Naive thymus-derived CD8-positive, alpha-beta T cell (primary cell): ENCODE measurements at regions not wholly inside any gene's neighbourhood (a gene's known extent, or its start where the extent isn't known, plus 50 kb on each side); places are given as distances from the start of the nearest gene placed in this dataset.

Source experiments
- ATAC-seq, 2 donors: fragments of 150-1000 bp; cut with Tn5 transposase in 1 of 2; sonication (Bioruptor Pico), chemical (Tn5 transposase) in 1 of 2; 1 replicate in 1 of 2; 2 replicates in 1 of 2; pipeline ENCODE4 v1.10.0; 2021; ENCODE audit warnings: mild to moderate bottlenecking in 2 of 2, moderate library complexity in 2 of 2
- POLR2A ChIA-PET: fragments of 350-600 bp; sonication (Branson Sonifier 250); formaldehyde crosslinking; loops from one replicate; lab custom pipeline; 2021; ENCODE audit warnings: antibody characterized with exemption; lab: Charles Lee
- DNase-seq, 10 donors: peaks; one replicate each; pipeline versions ENCODE4 v3.0.0 to v3.0.0-alpha.2; 2020 to 2022
- H3K27ac Mint-ChIP-seq, 10 donors: one replicate each; pipeline ENCODE4 v1.8.0; 2020 to 2022; ENCODE audit warnings: mild to moderate bottlenecking in 10 of 10, mixed read lengths in 10 of 10, moderate library complexity in 4 of 10, inconsistent platforms in 1 of 10
- H3K27me3 Mint-ChIP-seq, 5 donors: one replicate each; pipeline ENCODE4 v1.8.0; 2021 to 2022; ENCODE audit warnings: mixed read lengths in 5 of 5
- H3K36me3 Mint-ChIP-seq, 3 donors: one replicate each; pipeline ENCODE4 v1.8.0; 2020 to 2022; ENCODE audit warnings: mixed read lengths in 3 of 3, mild to moderate bottlenecking in 2 of 3, inconsistent platforms in 1 of 3
- H3K4me1 Mint-ChIP-seq, 4 donors: one replicate each; pipeline ENCODE4 v1.8.0; 2021 to 2022; ENCODE audit warnings: mixed read lengths in 4 of 4
- H3K4me3 Mint-ChIP-seq, 10 donors: one replicate each; pipeline ENCODE4 v1.8.0; 2020 to 2022; ENCODE audit warnings: mild to moderate bottlenecking in 10 of 10, mixed read lengths in 10 of 10, moderate library complexity in 6 of 10, inconsistent platforms in 1 of 10
- H3K9me3 Mint-ChIP-seq, 9 donors: one replicate each; pipeline ENCODE4 v1.8.0; 2020 to 2022; ENCODE audit warnings: mixed read lengths in 9 of 9, mild to moderate bottlenecking in 3 of 9, inconsistent platforms in 1 of 9, moderate library complexity in 1 of 9

- ATAC-seq (no peak), DNase-seq (no peak)
- Mint-ChIP-seq H3K4me3 (no peak overlapping the region), H3K4me1 (no peaks in the 10 kb centered on the region), H3K36me3 (peaks cover 0 to 4% (median 4%) of the 10 kb centered on the region in 3 donors), H3K27ac (no peak overlapping the region), H3K27me3 (peaks cover 0 to 2% (median 0%) of the 10 kb centered on the region in 5 donors), H3K9me3 (peaks cover 0 to 3% (median 0%) of the 10 kb centered on the region in 9 donors)
- POLR2A ChIA-PET, result no interaction called here
Measured at GRCh38 chr2:189254268-189254883, 74.8 kb upstream of the COL5A2 start.

GRCh38 chr2:189255711-189256110 lies 76.2 kb upstream of the COL5A2 start:
- no peak overlapping the region for H3K27ac Mint-ChIP-seq
- peaks cover 0 to 2% (median 0%) of the 10 kb centered on the region in 5 donors for H3K27me3 Mint-ChIP-seq
- no peak for ATAC-seq
- H3K4me1 Mint-ChIP-seq, result peaks cover 0 to 4% (median 1%) of the 10 kb centered on the region in 4 donors
- POLR2A ChIA-PET, result no interaction called here
- no peak for DNase-seq
- peaks cover 0 to 4% (median 0%) of the 10 kb centered on the region in 3 donors for H3K36me3 Mint-ChIP-seq
- H3K9me3 Mint-ChIP-seq, result peaks cover 0 to 3% (median 0%) of the 10 kb centered on the region in 9 donors
- no peak overlapping the region for H3K4me3 Mint-ChIP-seq

- H3K27ac Mint-ChIP-seq, result no peak overlapping the region
- peaks cover 4 to 15% (median 9%) of the 10 kb centered on the region in 4 donors for H3K4me1 Mint-ChIP-seq
- peaks cover 0 to 3% (median 0%) of the 10 kb centered on the region in 9 donors for H3K9me3 Mint-ChIP-seq
- no peak overlapping the region for H3K4me3 Mint-ChIP-seq
- no peak for DNase-seq
- POLR2A ChIA-PET, result no interaction called here
- ATAC-seq, result no peak
- H3K36me3 Mint-ChIP-seq, result no peaks in the 10 kb centered on the region
- no peaks in the 10 kb centered on the region for H3K27me3 Mint-ChIP-seq
Measured at GRCh38 chr2:189258616-189259365, 79.2 kb upstream of the COL5A2 start.

GRCh38 chr2:189260361-189260814 lies 80.8 kb upstream of the COL5A2 start:
- Mint-ChIP-seq H3K4me3 (no peak overlapping the region), H3K9me3 (peaks cover 0 to 7% (median 2%) of the 10 kb centered on the region in 9 donors), H3K4me1 (peaks cover 4 to 15% (median 9%) of the 10 kb centered on the region in 4 donors), H3K36me3 (peaks cover 0 to 5% (median 3%) of the 10 kb centered on the region in 3 donors), H3K27me3 (no peaks in the 10 kb centered on the region), H3K27ac (peak overlapping the region in 2 of 10 donors; percentile 11 to 68)
- POLR2A ChIA-PET, result no interaction called here
- DNase-seq (no peak), ATAC-seq (no peak)

GRCh38 chr2:189261431-189261841 lies 81.9 kb upstream of the COL5A2 start:
- no peaks in the 10 kb centered on the region for H3K27me3 Mint-ChIP-seq
- peaks cover 0 to 8% (median 6%) of the 10 kb centered on the region in 3 donors for H3K36me3 Mint-ChIP-seq
- POLR2A ChIA-PET, result no interaction called here
- peaks cover 4 to 15% (median 9%) of the 10 kb centered on the region in 4 donors for H3K4me1 Mint-ChIP-seq
- ATAC-seq (peak; percentile 37 to 66), DNase-seq (peak in 2 of 10 donors; percentile 3 to 11)
- peak overlapping the region in 4 of 10 donors; percentile 12 to 54 (median 30) for H3K4me3 Mint-ChIP-seq
- H3K9me3 Mint-ChIP-seq, result peaks cover 0 to 7% (median 4%) of the 10 kb centered on the region in 9 donors
- H3K27ac Mint-ChIP-seq, result peak overlapping the region in 1 of 10 donors; percentile 59

- Mint-ChIP-seq H3K4me3 (peak overlapping the region in 1 of 10 donors; percentile 21), H3K27ac (peak overlapping the region in 1 of 10 donors; percentile 59), H3K9me3 (peaks cover 0 to 8% (median 5%) of the 10 kb centered on the region in 9 donors), H3K4me1 (peaks cover 4 to 15% (median 9%) of the 10 kb centered on the region in 4 donors), H3K36me3 (peaks cover 0 to 8% (median 6%) of the 10 kb centered on the region in 3 donors), H3K27me3 (no peaks in the 10 kb centered on the region)
- POLR2A ChIA-PET, result no interaction called here
- DNase-seq, result no peak
- no peak for ATAC-seq
Measured at GRCh38 chr2:189261916-189262315, 82.4 kb upstream of the COL5A2 start.

GRCh38 chr2:189265696-189266320 lies 86.2 kb upstream of the COL5A2 start:
- no peak for DNase-seq
- peaks cover 6 to 10% (median 8%) of the 10 kb centered on the region in 4 donors for H3K4me1 Mint-ChIP-seq
- peaks cover 0 to 14% (median 12%) of the 10 kb centered on the region in 3 donors for H3K36me3 Mint-ChIP-seq
- no peak overlapping the region for H3K4me3 Mint-ChIP-seq
- POLR2A ChIA-PET, result no interaction called here
- H3K27me3 Mint-ChIP-seq, result no peaks in the 10 kb centered on the region
- no peak overlapping the region for H3K27ac Mint-ChIP-seq
- H3K9me3 Mint-ChIP-seq, result peaks cover 0 to 8% (median 6%) of the 10 kb centered on the region in 9 donors
- ATAC-seq, result no peak

- ATAC-seq, result no peak
- H3K4me3 Mint-ChIP-seq, result no peak overlapping the region
- peaks cover 0 to 2% (median 0%) of the 10 kb centered on the region in 4 donors for H3K4me1 Mint-ChIP-seq
Measured at GRCh38 chr2:189267491-189267890, 87.9 kb upstream of the COL5A2 start.

GRCh38 chr2:189267925-189268579 lies 88.5 kb upstream of the COL5A2 start:
- ATAC-seq (no peak), DNase-seq (no peak)
- Mint-ChIP-seq H3K4me3 (no peak overlapping the region), H3K27me3 (no peaks in the 10 kb centered on the region), H3K36me3 (peaks cover 0 to 17% (median 14%) of the 10 kb centered on the region in 3 donors), H3K9me3 (peaks cover 0 to 15% (median 6%) of the 10 kb centered on the region in 9 donors), H3K27ac (no peak overlapping the region), H3K4me1 (peaks cover 0 to 2% (median 0%) of the 10 kb centered on the region in 4 donors)
- POLR2A ChIA-PET, result no interaction called here

More at GRCh38 chr2:189267491-189267890, 87.9 kb upstream of the COL5A2 start:
- Mint-ChIP-seq H3K27ac (peak overlapping the region in 1 of 10 donors; percentile 8), H3K27me3 (no peaks in the 10 kb centered on the region), H3K36me3 (peaks cover 0 to 17% (median 14%) of the 10 kb centered on the region in 3 donors), H3K9me3 (peaks cover 0 to 15% (median 6%) of the 10 kb centered on the region in 9 donors)
- DNase-seq, result no peak
- POLR2A ChIA-PET, result no interaction called here

GRCh38 chr2:189268763-189269162 lies 89.2 kb upstream of the COL5A2 start:
- H3K9me3 Mint-ChIP-seq, result peaks cover 0 to 15% (median 6%) of the 10 kb centered on the region in 9 donors
- H3K4me1 Mint-ChIP-seq, result peaks cover 0 to 2% (median 0%) of the 10 kb centered on the region in 4 donors
- no peak overlapping the region for H3K4me3 Mint-ChIP-seq
- ATAC-seq, result no peak
- peaks cover 0 to 17% (median 14%) of the 10 kb centered on the region in 3 donors for H3K36me3 Mint-ChIP-seq
- no peaks in the 10 kb centered on the region for H3K27me3 Mint-ChIP-seq
- DNase-seq, result no peak
- no peak overlapping the region for H3K27ac Mint-ChIP-seq
- POLR2A ChIA-PET, result no interaction called here

GRCh38 chr2:189273734-189274133 lies 94.2 kb upstream of the COL5A2 start:
- H3K36me3 Mint-ChIP-seq, result peaks cover 0 to 9% (median 9%) of the 10 kb centered on the region in 3 donors
- no peak overlapping the region for H3K27ac Mint-ChIP-seq
- no peaks in the 10 kb centered on the region for H3K27me3 Mint-ChIP-seq
- ATAC-seq (no peak), DNase-seq (no peak)
- H3K9me3 Mint-ChIP-seq, result peaks cover 0 to 9% (median 0%) of the 10 kb centered on the region in 9 donors
- no peak overlapping the region for H3K4me3 Mint-ChIP-seq
- POLR2A ChIA-PET, result no interaction called here
- H3K4me1 Mint-ChIP-seq, result peaks cover 0 to 2% (median 0%) of the 10 kb centered on the region in 4 donors

GRCh38 chr2:189274361-189274760 lies 94.8 kb upstream of the COL5A2 start:
- H3K9me3 Mint-ChIP-seq, result peaks cover 0 to 13% (median 0%) of the 10 kb centered on the region in 9 donors
- H3K27me3 Mint-ChIP-seq, result no peaks in the 10 kb centered on the region
- peaks cover 0 to 2% (median 0%) of the 10 kb centered on the region in 4 donors for H3K4me1 Mint-ChIP-seq
- peaks cover 0 to 9% (median 8%) of the 10 kb centered on the region in 3 donors for H3K36me3 Mint-ChIP-seq
- H3K27ac Mint-ChIP-seq, result no peak overlapping the region
- ATAC-seq, result no peak
- no peak overlapping the region for H3K4me3 Mint-ChIP-seq
- no peak for DNase-seq
- POLR2A ChIA-PET, result no interaction called here
